GM18517 (cell line): ENCODE measurements at regions not wholly inside any gene's neighbourhood (a gene's known extent, or its start where the extent isn't known, plus 50 kb on each side); places are given as distances from the start of the nearest gene placed in this dataset.
A peak's percentile ranks its signal among the peaks of the same experiment; 100 is the strongest.

Experiments
- ATAC-seq: cut with Tn5 transposase; IDR thresholded peaks from one replicate; pipeline ENCODE4 v1.9.1; 2021; ENCODE audit warnings: mild to moderate bottlenecking, moderate library complexity; ENCODE audit not compliant: unreplicated experiment

GRCh38 chr21:28791595-28792282 lies 200.9 kb downstream of the LTN1 start:
- no peak for ATAC-seq

DNA sequence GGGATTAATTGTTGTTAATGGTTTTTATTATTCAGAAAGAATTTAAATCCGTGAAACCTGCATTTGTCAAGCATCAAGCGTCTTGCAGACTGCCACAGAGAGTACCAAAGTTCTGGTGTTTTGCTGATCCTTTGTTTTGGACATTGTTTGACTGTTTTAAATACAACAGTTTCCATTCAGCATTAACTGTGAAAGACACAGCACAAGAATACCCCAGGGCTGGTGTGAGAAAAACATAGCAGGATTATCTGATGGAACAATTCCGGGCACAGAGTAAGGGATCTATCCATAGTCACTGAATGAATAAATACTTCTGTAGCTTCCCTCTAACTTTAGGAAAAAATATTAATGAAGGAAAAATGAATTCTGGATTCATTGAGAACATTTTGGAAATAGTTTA lies 202.3 kb downstream of the LTN1 start:
- no peak for ATAC-seq

DNA sequence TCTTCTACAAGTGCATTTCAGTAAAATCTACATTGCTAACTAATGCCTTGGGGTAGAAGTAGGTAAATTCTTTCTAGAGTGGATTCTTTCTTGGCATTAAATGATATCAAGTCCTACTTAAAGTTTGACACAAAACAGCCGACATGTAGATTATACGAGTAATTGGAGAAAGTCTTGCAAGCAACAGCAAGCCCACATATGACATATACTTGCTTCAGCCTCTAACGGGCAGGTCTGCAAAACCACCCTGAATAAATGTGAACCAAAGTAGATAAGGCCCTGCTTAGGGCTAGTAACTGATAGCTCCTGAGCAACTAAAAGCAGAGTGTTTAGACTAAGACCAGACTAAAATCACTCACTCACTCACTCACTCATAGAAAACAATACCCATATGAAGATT lies 203.2 kb downstream of the LTN1 start:
- ATAC-seq = no peak

DNA sequence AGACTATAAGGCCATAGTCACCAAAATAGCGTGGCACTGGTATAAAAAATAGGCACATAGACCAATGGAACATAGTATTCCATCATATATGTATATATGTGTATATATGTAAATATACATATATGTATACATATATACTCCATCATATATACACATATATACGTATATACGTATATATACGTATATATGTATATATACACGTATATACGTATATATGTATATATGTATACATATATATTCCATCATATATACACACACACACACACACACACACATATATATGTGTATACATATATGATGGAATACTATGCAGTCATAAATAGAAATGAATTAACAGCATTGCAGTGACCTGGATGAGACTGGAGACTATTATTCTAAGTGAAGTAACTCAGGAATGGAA lies 204.6 kb downstream of the LTN1 start:
- no peak for ATAC-seq

DNA sequence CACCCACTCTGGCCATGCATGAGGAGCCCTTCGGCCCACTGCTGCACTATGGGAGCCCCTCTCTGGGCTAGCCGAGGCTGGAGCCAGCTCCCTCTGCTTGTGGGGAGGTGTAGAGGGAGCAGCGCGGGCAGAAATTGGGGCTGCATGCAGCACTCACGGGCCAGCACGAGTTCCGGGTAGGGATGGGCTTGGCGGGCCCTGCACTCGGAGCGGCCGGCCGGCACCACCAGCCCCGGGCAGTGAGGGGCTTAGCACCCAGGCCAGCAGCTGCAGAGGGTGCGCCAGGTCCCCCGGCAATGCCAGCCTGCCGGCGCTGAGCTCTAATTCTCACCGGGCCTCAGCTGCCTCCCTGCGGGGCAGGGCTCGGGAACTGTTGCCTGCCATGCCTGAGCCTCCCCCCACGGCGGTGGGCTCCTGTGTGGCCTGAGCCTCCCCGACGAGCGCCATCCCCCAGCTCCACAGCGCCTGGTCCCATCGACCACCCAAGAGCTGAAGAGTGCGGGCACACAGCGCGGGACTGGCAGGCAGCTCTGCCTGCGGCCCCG lies 209.0 kb downstream of the LTN1 start:
- ATAC-seq = no peak

DNA sequence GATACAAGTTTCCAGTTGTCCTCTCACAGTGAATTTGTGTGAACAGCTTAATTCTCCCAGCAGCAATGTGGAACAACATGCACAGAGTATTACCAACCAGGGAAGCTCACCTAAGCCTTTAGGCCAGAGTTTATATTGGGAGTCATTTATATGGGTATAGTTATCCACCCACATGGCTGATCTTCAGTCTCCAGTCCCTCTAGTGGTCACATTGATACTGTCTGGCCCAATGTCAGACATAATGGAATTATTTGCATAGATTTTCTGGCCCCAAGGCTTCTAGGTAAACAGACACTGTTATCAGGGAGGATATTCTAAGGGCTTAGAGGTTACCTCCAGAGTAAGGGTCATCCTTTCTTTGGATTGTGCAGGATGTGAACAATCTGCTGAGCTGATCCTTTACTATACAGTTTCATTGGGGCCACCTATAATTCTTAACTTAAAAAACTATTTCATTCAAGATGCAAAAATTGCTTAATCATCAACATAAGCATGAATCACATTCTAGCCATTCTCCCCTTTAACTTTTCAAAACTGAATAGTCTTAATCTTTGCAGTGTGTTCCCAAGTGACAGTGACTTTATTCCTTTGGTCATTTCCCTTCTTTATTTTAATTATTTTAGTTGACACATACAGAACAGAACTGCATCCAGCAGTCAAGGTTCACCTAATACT lies 210.9 kb downstream of the LTN1 start:
- ATAC-seq = peak; percentile 53

- no peak for ATAC-seq
These were observed 212.8 kb downstream of the LTN1 start for GRCh38 chr21:28779914-28780313.

- ATAC-seq = no peak
These were observed 216.4 kb downstream of the LTN1 start for GRCh38 chr21:28776251-28776650.

DNA sequence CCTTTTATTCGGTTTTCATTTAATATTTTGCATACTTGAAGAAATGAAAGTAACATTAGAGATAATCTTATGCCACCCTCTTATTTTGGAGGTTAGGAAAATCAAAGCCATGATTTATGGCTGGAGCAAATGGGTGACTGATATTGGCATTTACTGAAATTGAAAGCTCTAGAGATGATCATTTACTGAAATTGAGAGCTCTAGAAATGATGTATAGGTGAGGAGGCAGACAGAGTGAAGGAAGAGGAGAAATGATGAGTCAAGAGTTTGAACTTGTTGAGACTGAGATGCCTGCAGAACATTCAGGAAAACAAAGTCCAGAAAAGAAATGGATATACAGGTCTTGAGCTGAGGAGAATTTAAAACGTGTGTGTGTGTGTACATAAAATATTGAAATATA lies 217.6 kb downstream of the LTN1 start:
- no peak for ATAC-seq

- no peak for ATAC-seq
These were observed 219.6 kb downstream of the LTN1 start for GRCh38 chr21:28773036-28773435.

GRCh38 chr21:28771790-28772501 lies 220.7 kb downstream of the LTN1 start:
- ATAC-seq = no peak

GRCh38 chr21:28770867-28771661 lies 221.6 kb downstream of the LTN1 start:
- ATAC-seq = no peak

DNA sequence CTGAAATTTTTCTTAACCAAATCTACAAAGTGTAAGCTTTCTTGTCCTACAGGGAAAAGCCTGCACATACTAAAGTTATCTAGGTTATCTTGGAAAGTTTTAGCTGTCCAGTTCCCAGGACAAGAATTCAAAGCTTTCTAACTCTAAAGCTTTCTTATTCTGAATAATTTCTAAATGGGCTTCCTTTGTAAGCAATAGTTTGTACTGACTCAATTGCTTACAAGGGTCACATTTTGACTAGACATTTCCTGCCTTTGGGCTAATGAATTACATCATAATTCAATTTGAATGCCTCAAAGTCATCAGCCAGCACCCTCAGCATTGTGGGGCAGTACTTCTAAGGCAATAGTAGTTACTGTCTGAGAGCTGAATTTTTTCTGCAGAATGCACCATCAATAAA lies 223.0 kb downstream of the LTN1 start:
- no peak for ATAC-seq

GRCh38 chr21:28768753-28769152 lies 223.9 kb downstream of the LTN1 start:
- no peak for ATAC-seq

GRCh38 chr21:28767523-28767922 lies 225.2 kb downstream of the LTN1 start:
- no peak for ATAC-seq

GRCh38 chr21:28763809-28764418 lies 228.8 kb downstream of the LTN1 start:
- no peak for ATAC-seq

DNA sequence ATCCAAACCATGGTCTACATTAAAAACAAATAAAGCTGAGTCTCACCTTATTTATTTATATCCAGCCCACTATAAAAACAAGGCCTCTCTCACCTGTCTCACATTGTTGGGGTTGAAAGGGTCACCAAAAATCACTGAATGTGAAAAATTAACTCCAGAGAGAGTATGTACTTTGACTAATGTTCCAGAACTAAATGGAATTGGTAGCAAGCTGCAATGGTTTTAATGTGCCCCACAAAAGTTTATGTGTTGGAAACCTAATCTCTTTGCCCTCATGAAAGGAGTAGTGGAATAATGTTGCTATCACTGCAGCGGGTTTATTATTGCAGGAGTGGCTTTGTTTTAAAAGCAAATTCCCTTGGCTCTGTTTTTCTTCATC lies 230.3 kb downstream of the LTN1 start:
- ATAC-seq = no peak

DNA sequence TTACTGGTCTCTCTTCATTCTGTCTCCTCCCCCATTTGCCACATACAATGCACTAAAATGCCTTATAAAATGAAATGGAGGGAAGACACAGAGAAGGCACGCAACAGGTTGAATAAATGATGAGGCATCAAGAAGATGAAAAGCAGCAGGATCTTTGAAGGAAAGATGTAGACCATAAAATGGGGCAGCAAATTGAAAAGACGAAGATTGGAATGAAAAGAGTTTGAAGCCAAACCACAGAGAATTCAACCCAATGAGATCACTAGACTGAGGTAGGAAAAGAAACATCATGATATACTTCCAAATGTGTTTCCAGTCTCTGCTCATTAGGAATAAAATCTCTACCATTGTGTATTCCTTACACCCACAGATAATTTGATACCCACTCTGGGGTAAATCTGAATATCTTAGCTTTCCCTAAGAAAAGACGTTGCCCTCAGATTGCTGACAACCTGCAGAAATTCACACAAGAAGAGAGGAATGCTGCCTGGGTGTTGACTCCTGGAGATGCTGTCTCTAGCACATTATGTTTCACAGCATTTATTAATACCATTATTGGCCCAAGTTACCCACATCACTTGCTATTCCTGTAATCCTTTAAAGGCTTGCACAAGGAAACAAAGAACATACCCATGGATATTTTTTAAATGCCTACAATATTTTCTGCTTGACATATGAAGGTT lies 230.9 kb downstream of the LTN1 start:
- ATAC-seq = no peak

DNA sequence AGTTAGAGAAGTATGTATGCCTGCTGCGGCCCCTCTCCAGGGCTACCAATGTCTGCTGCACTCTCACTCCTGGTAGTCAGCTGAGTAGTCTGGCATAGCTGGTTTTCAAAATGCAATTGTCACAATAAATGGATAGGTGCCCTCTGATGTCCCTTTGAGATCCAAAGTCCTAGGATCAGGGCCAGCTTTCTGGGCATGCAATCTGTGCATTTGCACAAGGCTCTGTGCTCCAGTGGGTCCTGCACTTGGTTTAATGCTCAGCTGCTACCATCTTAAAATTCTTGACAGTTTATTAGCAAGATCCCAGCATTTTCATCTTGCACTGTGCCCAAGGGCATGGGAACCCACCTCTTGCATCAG lies 233.8 kb downstream of the LTN1 start:
- no peak for ATAC-seq
